Transverse colon (tissue), 4 donors: ENCODE measurements at regions not wholly inside any gene's neighbourhood (a gene's known extent, or its start where the extent isn't known, plus 50 kb on each side); places are given as distances from the start of the nearest gene placed in this dataset.

Source experiments
- DNase-seq: peaks from one replicate; pipeline ENCODE4 v3.0.0-alpha.2; 2019
- H3K27ac ChIP-seq, 4 donors: fragments of 200-600 bp; sonication (generic); 2 replicates each; pipeline ENCODE4 v1.5.1; 2016 to 2018; ENCODE audit warnings: inconsistent platforms in 4 of 4
- H3K27me3 ChIP-seq: fragments of 200-600 bp; sonication (generic); 2 replicates; pipeline ENCODE4 v1.5.1; 2017; ENCODE audit warnings: inconsistent platforms
- H3K36me3 ChIP-seq, 4 donors: fragments of 200-600 bp; sonication (generic); 2 replicates each; pipeline ENCODE4 v1.5.1; 2017 to 2019; ENCODE audit warnings: inconsistent platforms in 4 of 4
- H3K4me1 ChIP-seq, 4 donors: fragments of 200-600 bp; sonication (generic); 2 replicates each; pipeline ENCODE4 v1.5.1; 2017 to 2020; ENCODE audit warnings: inconsistent platforms in 4 of 4
- H3K4me3 ChIP-seq, 4 donors: fragments of 200-600 bp; sonication (generic); 1 replicate in 1 of 4; 2 replicates in 3 of 4; pipeline versions ENCODE4 v1.5.1 to v1.6.1; 2017 to 2019; ENCODE audit warnings: inconsistent platforms in 4 of 4
- H3K9me3 ChIP-seq, 2 donors: fragments of 200-600 bp; sonication (generic); 2 replicates each; pipeline ENCODE4 v1.5.1; 2017 to 2019; ENCODE audit warnings: inconsistent platforms in 2 of 2
- EP300 ChIP-seq: sonication (generic); formaldehyde crosslinking; IDR thresholded peaks from one replicate; pipeline ENCODE4 v1.6.1; 2017; ENCODE audit warnings: antibody characterized with exemption, low read depth
- POLR2A ChIP-seq: fragments of 450-650 bp; IDR thresholded peaks from one replicate; pipeline ENCODE4 v1.6.1; 2016; ENCODE audit warnings: antibody characterized with exemption, mild to moderate bottlenecking, moderate library complexity
- POLR2AphosphoS5 ChIP-seq, 3 donors: sonication (generic); formaldehyde crosslinking; IDR thresholded peaks; one replicate each; pipeline ENCODE4 v1.6.1; 2016; ENCODE audit warnings: antibody characterized with exemption in 3 of 3
- WGBS, 2 donors: methylation state at CpG; one replicate each; pipeline ENCODE4 v1.1.5; 2018; ENCODE audit warnings: low coverage in 1 of 2; 5-methylcytosine and 5-hydroxymethylcytosine counted together
- in situ Hi-C, 4 donors: fragments of 200-750 bp; cut with MboI; loops; one replicate each; pipeline versions ENCODE4 v1.15.0 to v1.15.1; 2017; ENCODE audit warnings: low sequenced_read_pairs in 3 of 4, low pct_ligation_motif_present in 1 of 4, low pct_unique_long_range_greater_than_20kb in 1 of 4
- intact Hi-C: fragments of 100-400 bp; cut with DNase I; formaldehyde crosslinking; loops from one replicate; pipeline ENCODE4 v1.15.1; 2023; ENCODE audit warnings: low total_unique reads
- TF ChIP-seq, protein P1 (sequence below), 5 experiments: fragments of 200-600 bp in 3 of 5; fragments of 450-650 bp in 2 of 5; sonication (generic) in 3 of 5; IDR thresholded peaks; 1 replicate in 2 of 5; 2 replicates in 3 of 5; pipeline ENCODE4 v1.5.1; 2016 to 2017; ENCODE audit warnings: antibody characterized with exemption in 5 of 5, inconsistent platforms in 3 of 5, mild to moderate bottlenecking in 2 of 5, moderate library complexity in 1 of 5

DNA sequence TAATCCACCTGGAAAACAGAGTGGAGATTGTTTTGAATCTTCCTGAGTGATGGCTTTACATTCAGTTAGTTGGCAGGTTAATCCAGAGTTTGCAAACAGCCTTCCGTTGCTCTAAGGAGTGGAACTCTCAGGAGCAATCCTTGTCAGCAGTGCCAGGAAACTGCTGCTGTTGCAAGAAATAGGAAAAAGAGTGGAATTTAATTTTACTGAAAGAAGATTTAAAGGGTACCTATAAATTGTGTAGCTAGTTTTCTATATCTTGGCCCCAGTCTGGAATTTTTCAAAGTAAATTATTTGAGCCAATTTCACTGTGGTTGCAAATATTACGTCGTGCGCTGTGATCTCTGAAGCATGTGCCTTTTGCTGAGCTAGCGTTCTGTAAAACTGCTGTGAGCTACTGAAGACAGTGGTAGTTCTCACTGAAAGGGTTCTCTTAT is 55.5 kb upstream of the SLC5A12 start:
- no peak for DNase-seq
- in situ Hi-C loops, result no loop called here

DNA sequence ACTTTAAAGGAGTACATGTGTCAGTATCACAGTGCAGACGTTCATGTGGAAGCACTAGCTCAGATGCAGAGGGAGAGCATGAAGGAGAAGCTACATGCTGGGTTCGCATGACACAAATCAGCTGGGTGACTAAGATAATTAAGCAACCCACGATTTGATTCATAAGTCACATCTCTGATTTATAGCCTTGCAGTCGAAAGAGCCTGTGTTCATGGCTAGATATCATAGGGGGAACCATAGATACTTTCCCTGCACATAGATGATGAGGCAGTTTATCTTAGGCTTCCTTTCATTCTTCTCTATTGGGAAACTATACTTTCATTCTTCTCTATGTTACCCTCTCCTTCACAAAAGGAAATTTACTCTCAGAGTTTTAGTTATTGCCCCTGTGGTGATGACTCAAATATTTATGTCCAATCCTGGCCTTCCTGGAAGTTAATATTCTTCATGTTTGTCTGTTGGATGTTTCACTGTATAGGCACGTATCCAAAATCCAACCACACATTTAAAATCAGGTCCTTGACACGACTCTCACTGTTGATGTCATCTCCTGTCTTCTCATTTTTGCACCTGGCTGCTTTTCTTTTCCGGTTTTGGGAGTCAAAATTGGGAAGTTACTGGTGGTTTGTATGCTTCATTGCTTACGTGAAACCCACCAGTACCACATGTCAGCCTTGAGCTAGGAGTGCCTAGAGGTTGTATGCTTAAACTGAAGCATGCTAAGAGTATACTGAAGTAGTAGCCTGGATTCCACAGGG is 56.3 kb upstream of the SLC5A12 start:
- in situ Hi-C loops (no loop called here), intact Hi-C loops (no loop called here)
- no peak for DNase-seq
- no peak overlapping the region for H3K4me3 ChIP-seq
- peaks cover 0 to 6% (median 2%) of the 10 kb centered on the region in 4 donors for H3K4me1 ChIP-seq
- no peaks in the 10 kb centered on the region for H3K27me3 ChIP-seq
- 50 to 55% methylated on average over 7 to 8 of the region's 8 CpGs for WGBS, 2 donors
- no peaks in the 10 kb centered on the region for H3K9me3 ChIP-seq
- no peaks in the 10 kb centered on the region for H3K36me3 ChIP-seq
- no peak overlapping the region for H3K27ac ChIP-seq
- TF ChIP-seq, protein P1, sequence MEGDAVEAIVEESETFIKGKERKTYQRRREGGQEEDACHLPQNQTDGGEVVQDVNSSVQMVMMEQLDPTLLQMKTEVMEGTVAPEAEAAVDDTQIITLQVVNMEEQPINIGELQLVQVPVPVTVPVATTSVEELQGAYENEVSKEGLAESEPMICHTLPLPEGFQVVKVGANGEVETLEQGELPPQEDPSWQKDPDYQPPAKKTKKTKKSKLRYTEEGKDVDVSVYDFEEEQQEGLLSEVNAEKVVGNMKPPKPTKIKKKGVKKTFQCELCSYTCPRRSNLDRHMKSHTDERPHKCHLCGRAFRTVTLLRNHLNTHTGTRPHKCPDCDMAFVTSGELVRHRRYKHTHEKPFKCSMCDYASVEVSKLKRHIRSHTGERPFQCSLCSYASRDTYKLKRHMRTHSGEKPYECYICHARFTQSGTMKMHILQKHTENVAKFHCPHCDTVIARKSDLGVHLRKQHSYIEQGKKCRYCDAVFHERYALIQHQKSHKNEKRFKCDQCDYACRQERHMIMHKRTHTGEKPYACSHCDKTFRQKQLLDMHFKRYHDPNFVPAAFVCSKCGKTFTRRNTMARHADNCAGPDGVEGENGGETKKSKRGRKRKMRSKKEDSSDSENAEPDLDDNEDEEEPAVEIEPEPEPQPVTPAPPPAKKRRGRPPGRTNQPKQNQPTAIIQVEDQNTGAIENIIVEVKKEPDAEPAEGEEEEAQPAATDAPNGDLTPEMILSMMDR (IDR thresholded peaks at IDR 0.05), result no peak
- TF ChIP-seq POLR2AphosphoS5 (IDR thresholded peaks at IDR 0.05) (no peak), POLR2A (no peak), EP300 (no peak)

More for the DNA sequence above, 55.5 kb upstream of the SLC5A12 start:
- Histone ChIP-seq H3K27ac (no peak overlapping the region), H3K36me3 (no peaks in the 10 kb centered on the region), H3K4me1 (peaks cover 0 to 6% (median 2%) of the 10 kb centered on the region in 4 donors), H3K9me3 (no peaks in the 10 kb centered on the region), H3K27me3 (no peaks in the 10 kb centered on the region), H3K4me3 (no peak overlapping the region)
- TF ChIP-seq, protein P1 (IDR thresholded peaks at IDR 0.05), result no peak
- 50 to 73% methylated on average over 4 to 5 of the region's 5 CpGs for WGBS, 2 donors
- intact Hi-C loops, result no loop called here

DNA sequence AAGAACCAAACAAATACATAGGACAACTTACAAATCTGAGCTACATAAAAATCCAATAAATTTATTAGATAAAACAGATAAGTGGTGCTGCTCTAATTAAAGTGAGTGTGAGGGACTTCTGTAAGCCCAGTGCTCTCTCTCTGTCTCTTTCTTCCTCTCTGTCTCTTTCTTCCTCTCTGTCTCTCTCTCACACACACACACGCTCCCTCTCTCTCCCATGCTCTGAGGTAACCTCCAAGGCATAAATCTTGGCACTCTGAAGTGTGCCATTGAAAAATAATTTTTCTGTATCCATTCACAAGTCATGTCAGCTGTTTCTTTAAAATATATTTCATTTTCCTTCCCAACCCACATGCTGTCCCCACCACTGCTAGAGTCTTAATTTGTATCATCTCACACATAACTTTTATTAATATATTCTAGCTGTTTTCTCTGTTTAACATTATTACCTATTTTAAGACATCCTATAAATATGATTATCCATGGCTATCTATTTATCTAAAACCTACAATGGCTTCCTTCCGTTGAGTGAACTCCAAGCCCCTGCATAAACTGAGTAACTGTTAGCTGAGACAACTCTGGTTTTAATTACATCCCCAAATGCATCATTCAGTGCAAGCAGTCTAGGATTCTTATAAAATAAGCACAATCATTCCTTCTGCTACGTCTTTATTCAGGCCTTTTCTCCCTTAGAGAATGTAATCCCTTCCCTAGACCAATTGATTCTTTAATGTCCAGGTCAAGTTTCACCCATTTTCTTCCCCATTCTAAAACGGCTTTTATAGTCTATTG is 57.4 kb upstream of the SLC5A12 start:
- Histone ChIP-seq H3K4me3 (no peak overlapping the region), H3K4me1 (peaks cover 0 to 6% (median 2%) of the 10 kb centered on the region in 4 donors), H3K36me3 (no peaks in the 10 kb centered on the region), H3K9me3 (peaks cover 5 to 9% of the 10 kb centered on the region in 2 donors), H3K27ac (no peak overlapping the region), H3K27me3 (no peaks in the 10 kb centered on the region)
- intact Hi-C loops (no loop called here), in situ Hi-C loops (no loop called here)
- WGBS, 2 donors, result 87 to 93% methylated on average over 3 to 4 of the region's 4 CpGs
- TF ChIP-seq EP300, result no peak
- no peak for TF ChIP-seq POLR2AphosphoS5 (IDR thresholded peaks at IDR 0.05)
- TF ChIP-seq, protein P1 (IDR thresholded peaks at IDR 0.05), result no peak
- TF ChIP-seq POLR2A, result no peak
- no peak for DNase-seq

DNA sequence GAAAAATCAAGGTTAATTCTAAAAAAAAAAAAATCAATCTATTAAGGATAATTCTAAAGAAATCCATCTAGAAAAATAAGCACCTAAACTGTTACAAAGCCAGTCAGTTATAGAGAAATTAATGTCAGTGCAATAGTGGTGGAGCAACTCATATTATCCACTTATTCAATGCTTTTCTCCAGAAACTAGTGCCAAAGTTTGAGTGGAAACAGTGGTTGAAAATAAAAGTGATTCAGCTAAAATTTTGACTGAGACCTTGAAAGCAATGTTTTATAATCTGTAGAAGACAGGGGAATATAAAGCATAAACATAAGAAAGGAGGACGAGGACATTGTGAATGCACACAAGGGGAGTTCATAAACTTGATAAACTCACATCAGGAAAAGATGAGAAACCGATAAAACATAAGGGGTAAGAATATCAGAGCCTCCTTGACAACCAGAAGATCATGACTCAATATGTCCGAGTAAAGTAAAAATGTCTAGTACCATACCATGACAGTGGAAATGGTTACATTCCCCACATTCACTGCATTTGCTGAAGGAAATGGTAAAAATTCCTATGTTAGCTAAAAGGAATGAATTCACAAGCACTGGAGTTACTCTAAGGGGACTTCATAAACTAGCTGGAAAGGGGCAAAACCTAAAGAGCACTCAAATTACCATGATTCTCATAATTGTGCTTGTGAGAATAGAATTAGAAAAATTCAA is 58.7 kb upstream of the SLC5A12 start:
- WGBS, 2 donors, result 79 to 84% methylated on average over 3 of the region's 3 CpGs

More for the DNA sequence above, 58.7 kb upstream of the SLC5A12 start:
- no peak for TF ChIP-seq POLR2AphosphoS5 (IDR thresholded peaks at IDR 0.05)
- no peak for TF ChIP-seq EP300
- no peak for TF ChIP-seq POLR2A
- TF ChIP-seq, protein P1 (IDR thresholded peaks at IDR 0.05), result no peak
- Histone ChIP-seq H3K4me3 (no peak overlapping the region), H3K27ac (no peak overlapping the region), H3K4me1 (peaks cover 0 to 6% (median 2%) of the 10 kb centered on the region in 4 donors), H3K9me3 (peaks cover 8 to 10% of the 10 kb centered on the region in 2 donors), H3K36me3 (no peaks in the 10 kb centered on the region), H3K27me3 (no peaks in the 10 kb centered on the region)
- in situ Hi-C loops, result no loop called here
- intact Hi-C loops, result no loop called here
- no peak for DNase-seq
